Endodermal cell (in vitro differentiated cells): ENCODE measurements at regions not wholly inside any gene's neighbourhood (a gene's known extent, or its start where the extent isn't known, plus 50 kb on each side); places are given as distances from the start of the nearest gene placed in this dataset.
A peak's percentile ranks its signal among the peaks of the same experiment; 100 is the strongest.

Experiments
- DNase-seq: peaks from one replicate; pipeline ENCODE4 v3.0.0-alpha.2; 2017
- H3K27ac ChIP-seq: 2 replicates; pipeline ENCODE4 v1.5.1; 2013; ENCODE audit warnings: mild to moderate bottlenecking, low read depth, low read length, moderate library complexity
- H3K27me3 ChIP-seq: 2 replicates; pipeline ENCODE4 v1.6.1; 2013; ENCODE audit warnings: mild to moderate bottlenecking, low read length, moderate library complexity; ENCODE audit not compliant: insufficient read depth, control insufficient read depth, poor library complexity, severe bottlenecking
- H3K36me3 ChIP-seq: 2 replicates; pipeline ENCODE4 v1.7.0; 2013; ENCODE audit warnings: mild to moderate bottlenecking, low read length, moderate library complexity; ENCODE audit not compliant: control insufficient read depth, insufficient read depth
- H3K4me1 ChIP-seq: one replicate; pipeline ENCODE4 v1.7.0; 2013; ENCODE audit warnings: low read length; ENCODE audit not compliant: control insufficient read depth, insufficient read depth
- H3K4me3 ChIP-seq: 2 replicates; pipeline ENCODE4 v1.5.1; 2013; ENCODE audit warnings: mild to moderate bottlenecking, low read length, moderate library complexity
- H3K9ac ChIP-seq: 2 replicates; pipeline ENCODE4 v1.6.1; 2013; ENCODE audit warnings: mild to moderate bottlenecking, low read length, moderate library complexity; ENCODE audit not compliant: poor library complexity, severe bottlenecking; ENCODE audit errors: extremely low read depth
- H3K9me3 ChIP-seq: 2 replicates; pipeline ENCODE4 v1.6.1; 2013; ENCODE audit warnings: mild to moderate bottlenecking, low read length, moderate library complexity; ENCODE audit not compliant: control insufficient read depth
- H3K27ac Mint-ChIP-seq: 2 replicates; pipeline ENCODE4 v1.8.0; 2020; ENCODE audit warnings: mixed read lengths
- H3K27me3 Mint-ChIP-seq: 2 replicates; pipeline ENCODE4 v1.8.0; 2021; ENCODE audit warnings: mild to moderate bottlenecking, mixed read lengths; ENCODE audit not compliant: insufficient read depth
- H3K36me3 Mint-ChIP-seq: 2 replicates; pipeline ENCODE4 v1.8.0; 2020; ENCODE audit warnings: low read depth, mixed read lengths
- H3K4me1 Mint-ChIP-seq: 2 replicates; pipeline ENCODE4 v1.8.0; 2020; ENCODE audit warnings: mixed read lengths
- H3K4me3 Mint-ChIP-seq: 2 replicates; pipeline ENCODE4 v1.8.0; 2020; ENCODE audit warnings: mild to moderate bottlenecking, moderate library complexity, mixed read lengths
- H3K9me3 Mint-ChIP-seq: 2 replicates; pipeline ENCODE4 v1.8.0; 2020; ENCODE audit warnings: mild to moderate bottlenecking, mixed read lengths
- CTCF ChIP-seq: fragments of 200-600 bp; sonication (generic); conservative IDR thresholded peaks from 2 replicates; pipeline ENCODE4 v1.5.0; 2021; ENCODE audit warnings: antibody characterized with exemption, mild to moderate bottlenecking
- WGBS, 2 experiments: methylation state at CpG; one replicate each; pipeline versions ENCODE4 v1.1.5 to v1.1.7; 2013; ENCODE audit warnings: missing lambda C conversion rate in 2 of 2, mixed read lengths in 1 of 2; ENCODE audit not compliant: insufficient coverage in 1 of 2, insufficient read length in 1 of 2; 5-methylcytosine and 5-hydroxymethylcytosine counted together

DNA sequence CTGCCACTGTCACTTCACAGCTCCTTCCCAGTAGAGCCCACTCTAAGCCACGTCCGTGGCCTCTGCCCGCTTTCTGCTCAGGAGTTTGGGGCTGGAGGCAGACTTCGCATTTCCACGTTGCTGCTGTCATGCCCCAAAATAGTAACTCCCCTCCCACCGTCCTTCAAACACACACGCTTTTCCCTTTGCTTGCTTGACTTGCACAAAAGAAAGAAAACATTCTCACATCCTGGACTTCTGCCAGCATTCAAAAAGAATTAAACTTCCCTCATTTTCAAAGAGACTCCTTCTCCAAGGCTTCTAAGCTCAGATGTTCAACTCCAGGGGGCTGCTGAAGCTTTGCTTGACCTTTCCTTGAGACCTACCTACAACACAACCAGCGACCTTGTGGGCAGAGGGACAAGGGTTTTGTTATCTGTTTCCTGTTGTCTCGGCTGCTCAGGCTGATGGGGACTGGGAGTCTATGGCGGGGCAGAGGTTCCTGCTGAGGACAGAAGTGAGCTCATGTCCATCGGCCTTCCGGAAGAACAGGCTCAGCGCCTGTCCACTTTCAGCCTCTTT lies 263.8 kb upstream of the FOXQ1 start:
- WGBS, 2 experiments = 94 to 100% methylated on average over 3 to 13 of the region's 13 CpGs
- Mint-ChIP-seq H3K4me3 (no peak overlapping the region), H3K27ac (no peak overlapping the region), H3K4me1 (peaks cover 19% of the 10 kb centered on the region), H3K9me3 (peaks cover 9% of the 10 kb centered on the region), H3K27me3 (peaks cover 26% of the 10 kb centered on the region), H3K36me3 (no peaks in the 10 kb centered on the region)
- DNase-seq = peak; percentile 43
- peaks cover 8% of the 10 kb centered on the region for H3K4me1 ChIP-seq
- H3K27ac ChIP-seq = no peak overlapping the region
- no peak for TF ChIP-seq CTCF
- H3K36me3 ChIP-seq = no peaks in the 10 kb centered on the region
- no peak overlapping the region for H3K4me3 ChIP-seq
- no peak overlapping the region for H3K9ac ChIP-seq
- H3K9me3 ChIP-seq = peaks cover 10% of the 10 kb centered on the region
- H3K27me3 ChIP-seq = no peaks in the 10 kb centered on the region

DNA sequence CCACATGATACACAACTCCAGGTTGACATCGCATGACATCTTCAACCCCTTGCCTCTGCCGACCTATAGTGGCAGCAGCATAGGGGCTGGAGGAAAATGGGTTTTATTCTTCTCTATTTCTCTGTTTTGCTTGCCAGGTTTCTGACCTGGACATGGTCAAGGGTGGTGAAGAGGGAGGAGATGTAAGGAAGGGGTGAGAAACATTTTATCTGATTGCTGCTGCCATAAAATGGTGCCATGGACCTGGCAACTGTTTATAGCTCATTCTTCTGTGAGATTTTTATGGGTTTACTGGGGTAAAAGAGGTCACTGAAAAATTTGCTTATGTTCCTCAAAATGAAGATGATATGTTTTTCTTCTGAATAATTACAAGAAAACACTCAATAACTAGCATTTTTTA lies 266.7 kb upstream of the FOXQ1 start:
- no peaks in the 10 kb centered on the region for H3K36me3 Mint-ChIP-seq
- peaks cover 10% of the 10 kb centered on the region for H3K9me3 ChIP-seq
- 75 to 80% methylated on average over 2 of the region's 2 CpGs for WGBS, 2 experiments
- H3K27ac ChIP-seq = no peak overlapping the region
- no peak for DNase-seq
- H3K27me3 Mint-ChIP-seq = peaks cover 27% of the 10 kb centered on the region
- H3K27me3 ChIP-seq = no peaks in the 10 kb centered on the region
- peaks cover 29% of the 10 kb centered on the region for H3K4me1 Mint-ChIP-seq
- H3K36me3 ChIP-seq = no peaks in the 10 kb centered on the region
- no peak for TF ChIP-seq CTCF
- H3K4me1 ChIP-seq = peaks cover 8% of the 10 kb centered on the region
- H3K27ac Mint-ChIP-seq = no peak overlapping the region
- peaks cover 9% of the 10 kb centered on the region for H3K9me3 Mint-ChIP-seq
- no peak overlapping the region for H3K4me3 Mint-ChIP-seq
- no peak overlapping the region for H3K4me3 ChIP-seq
- no peak overlapping the region for H3K9ac ChIP-seq

DNA sequence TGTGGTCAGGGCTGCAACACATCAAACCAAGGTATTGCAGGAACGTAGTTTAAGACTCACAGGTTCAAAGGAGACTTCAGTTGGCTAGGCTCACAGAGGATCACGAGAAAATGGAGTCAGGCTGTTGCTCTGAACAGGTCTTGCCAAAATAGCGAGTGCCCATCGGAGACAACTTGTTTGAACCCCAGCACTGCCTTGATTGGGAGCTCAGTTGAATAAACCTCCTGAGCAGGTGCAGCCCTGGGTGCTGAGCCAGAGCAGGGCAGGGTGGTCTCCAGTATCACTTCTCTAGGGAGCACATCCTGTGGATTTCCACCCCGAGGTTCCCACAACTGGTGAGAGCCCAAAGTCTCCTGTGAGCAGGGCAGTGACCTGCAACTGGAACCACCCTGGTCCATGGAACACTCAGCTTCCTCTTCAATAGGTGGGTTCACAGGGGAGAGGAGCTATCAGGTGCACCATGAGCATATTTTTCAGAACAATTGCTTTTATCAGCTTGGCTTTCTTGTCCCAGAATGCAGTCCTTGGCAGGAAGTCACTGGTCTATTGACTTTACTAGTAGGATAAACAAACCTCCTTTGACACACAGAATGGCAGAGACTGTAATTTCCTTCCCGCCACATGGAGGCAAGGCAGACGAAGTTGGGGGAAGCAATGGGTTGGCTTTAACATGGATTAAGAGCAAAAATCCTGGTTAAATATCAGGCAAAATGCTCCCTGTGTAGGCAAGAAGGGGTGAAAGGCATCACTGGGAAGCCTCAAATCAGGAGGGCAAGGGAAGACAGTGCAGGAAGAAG lies 267.7 kb upstream of the FOXQ1 start:
- peaks cover 27% of the 10 kb centered on the region for H3K27me3 Mint-ChIP-seq

More for the DNA sequence above, 267.7 kb upstream of the FOXQ1 start:
- Mint-ChIP-seq H3K4me1 (peaks cover 28% of the 10 kb centered on the region), H3K36me3 (no peaks in the 10 kb centered on the region), H3K9me3 (peaks cover 9% of the 10 kb centered on the region), H3K27ac (no peak overlapping the region), H3K4me3 (no peak overlapping the region)
- Histone ChIP-seq H3K27me3 (no peaks in the 10 kb centered on the region), H3K36me3 (no peaks in the 10 kb centered on the region), H3K27ac (no peak overlapping the region), H3K9ac (no peak overlapping the region), H3K4me3 (no peak overlapping the region), H3K4me1 (peaks cover 8% of the 10 kb centered on the region), H3K9me3 (peaks cover 10% of the 10 kb centered on the region)
- DNase-seq = peak; percentile 44
- TF ChIP-seq CTCF = no peak
- 91 to 96% methylated on average over 6 to 7 of the region's 7 CpGs for WGBS, 2 experiments
